ENCODE measurements at regions not wholly inside any gene's neighbourhood (a gene's known extent, or its start where the extent isn't known, plus 50 kb on each side); places are given as distances from the start of the nearest gene placed in this dataset.

- TF ChIP-seq TAF1 (IDR thresholded peaks at IDR 0.05; ENCODE audit: low read depth, low read length) (no peak), POLR2A (IDR thresholded peaks at IDR 0.05; ENCODE audit: low read depth, low read length) (no peak), SPI1 (IDR thresholded peaks at IDR 0.05; ENCODE audit: low read depth, low read length) (no peak), POLR2AphosphoS5 (IDR thresholded peaks at IDR 0.05; ENCODE audit: low read depth, low read length) (no peak)
Measured at GRCh38 chr4:148813289-148813688, 371.1 kb upstream of the NR3C2 start.
